NCI-H526 (cell line): ENCODE measurements at regions not wholly inside any gene's neighbourhood (a gene's known extent, or its start where the extent isn't known, plus 50 kb on each side); places are given as distances from the start of the nearest gene placed in this dataset.

Source experiments
- DNase-seq, 2 experiments: peaks; one replicate each; lab custom pipeline; 2025; lab: John Stamatoyannopoulos, UW

DNA sequence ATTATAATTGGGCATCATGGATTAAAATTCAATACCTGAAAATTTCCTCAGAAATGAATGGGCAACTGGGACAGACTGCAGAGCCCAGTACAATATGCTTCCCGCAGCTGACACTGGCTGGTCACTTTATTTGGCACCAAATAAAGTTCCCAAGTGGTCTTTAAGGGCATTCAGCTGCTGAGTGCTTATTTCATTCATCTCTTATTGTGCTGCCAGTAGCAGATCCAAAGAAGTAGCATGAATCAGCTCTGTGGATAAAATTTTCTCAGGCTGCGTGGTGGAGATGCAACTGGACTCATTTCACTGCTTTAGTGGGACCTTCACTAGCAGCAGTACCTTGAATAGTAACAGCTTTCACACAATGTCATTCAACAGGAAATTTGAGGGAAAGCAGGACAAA, 226.3 kb upstream of the ADGRL2 start:
- no peak for DNase-seq

DNA sequence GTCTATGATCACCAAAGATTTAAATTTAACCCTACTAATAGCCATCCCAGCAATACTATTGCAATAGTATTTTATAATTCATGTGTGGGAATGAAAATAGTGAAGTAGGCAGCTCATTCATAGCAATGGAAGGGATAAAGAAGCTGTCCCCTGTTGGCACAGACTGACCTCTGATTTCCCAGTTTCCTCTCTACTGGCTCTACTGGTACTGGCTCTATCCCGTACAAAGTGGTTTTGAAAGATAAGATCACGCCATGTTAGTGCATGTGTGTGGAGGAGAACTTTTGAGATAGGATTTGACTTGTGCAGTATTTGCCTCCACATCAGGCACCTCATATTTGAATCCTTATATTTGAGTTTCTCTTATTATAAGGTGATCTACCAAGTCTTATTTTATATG, 227.3 kb upstream of the ADGRL2 start:
- DNase-seq, result no peak

DNA sequence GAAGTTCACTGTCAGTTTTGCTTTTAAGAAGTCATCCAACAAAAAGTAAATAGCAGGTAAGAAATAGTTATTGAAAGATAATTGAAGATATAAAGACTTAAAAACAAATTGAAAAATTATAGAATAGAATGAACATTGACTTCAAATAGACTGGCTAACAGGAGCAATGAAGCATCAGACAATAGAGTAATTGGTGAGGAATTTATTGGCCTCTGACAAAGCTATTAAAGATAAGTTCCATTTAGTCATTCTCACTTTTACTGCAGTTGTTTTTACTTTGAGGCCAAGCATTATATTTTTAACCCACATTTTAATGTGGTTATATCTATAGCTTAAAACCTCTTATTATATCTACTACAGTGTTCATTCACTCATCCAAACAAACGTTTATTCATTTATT, 228.8 kb upstream of the ADGRL2 start:
- DNase-seq, result no peak

DNA sequence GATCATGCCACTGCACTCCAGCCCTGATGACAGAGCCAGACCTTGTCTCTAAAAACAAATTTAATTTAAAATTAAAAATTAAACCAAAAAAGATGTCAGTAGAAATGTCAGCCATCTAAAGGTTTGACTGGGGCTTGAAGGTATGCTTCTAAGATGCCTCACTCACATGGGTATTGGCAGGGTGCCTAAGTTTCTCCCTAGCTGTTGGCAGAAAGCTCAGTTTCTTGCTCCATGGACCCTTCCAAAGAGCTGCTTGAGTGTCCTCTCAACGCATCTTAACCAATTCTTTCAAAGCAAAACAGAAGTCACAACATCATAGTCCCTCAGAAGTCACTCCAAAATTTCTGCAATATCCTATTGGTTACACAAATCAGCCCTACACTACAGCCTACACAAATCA, 231.0 kb upstream of the ADGRL2 start:
- no peak for DNase-seq

DNA sequence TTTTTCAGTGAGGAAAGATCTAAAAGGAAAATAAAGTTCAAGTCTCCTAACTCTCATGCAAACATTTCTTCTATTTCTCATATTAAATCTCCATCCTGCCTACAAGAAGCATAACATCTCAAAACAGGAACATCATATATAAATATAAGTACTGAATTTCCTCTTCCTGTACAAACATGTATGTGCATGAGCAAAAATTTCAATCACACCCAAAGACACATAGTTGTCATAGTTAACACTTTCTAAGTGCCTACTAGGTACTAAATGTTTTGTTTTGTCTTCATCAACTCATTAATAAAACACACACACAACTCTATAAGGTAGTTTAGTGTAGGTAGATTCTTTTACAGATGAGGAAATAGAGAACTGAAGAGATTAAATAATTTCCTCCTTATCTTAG, 237.1 kb upstream of the ADGRL2 start:
- DNase-seq, result no peak

DNA sequence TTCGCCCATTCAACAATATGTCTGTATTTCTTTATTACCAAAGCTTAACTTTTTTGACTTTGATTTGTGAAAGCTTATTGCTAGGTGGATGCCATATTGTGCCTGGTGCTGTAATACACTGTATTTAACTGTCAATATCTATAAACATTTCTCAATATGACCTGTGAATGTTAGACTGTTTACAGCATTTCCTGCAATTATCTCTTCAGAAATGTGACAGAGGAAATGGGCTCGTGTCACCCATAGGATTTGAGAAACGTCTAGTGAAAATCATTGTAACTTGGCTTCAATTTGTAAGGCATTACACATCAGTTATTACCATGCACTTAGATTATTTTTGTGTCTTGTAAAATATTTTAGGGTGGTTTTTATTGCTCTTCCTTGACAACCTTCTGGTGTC, 237.8 kb upstream of the ADGRL2 start:
- DNase-seq, result no peak

DNA sequence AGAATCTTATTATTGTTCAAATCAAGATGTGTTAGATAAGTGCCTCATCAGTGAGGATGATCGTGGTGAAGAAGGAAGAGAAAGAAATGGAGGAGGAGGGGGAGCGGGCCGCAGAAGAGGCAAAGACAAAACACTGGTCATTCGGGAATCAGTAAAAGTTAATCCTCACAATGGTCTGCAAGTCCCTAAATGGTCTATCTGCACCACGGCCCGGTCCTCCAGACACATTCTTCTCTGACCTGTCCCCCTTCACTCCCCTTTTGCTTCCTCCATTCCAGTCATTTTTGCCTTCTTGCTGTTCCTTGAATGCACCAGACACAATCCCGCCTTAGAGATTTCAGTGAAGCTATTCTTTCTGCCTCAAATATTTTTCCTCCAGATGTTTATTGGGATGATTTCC, 240.1 kb upstream of the ADGRL2 start:
- no peak for DNase-seq

DNA sequence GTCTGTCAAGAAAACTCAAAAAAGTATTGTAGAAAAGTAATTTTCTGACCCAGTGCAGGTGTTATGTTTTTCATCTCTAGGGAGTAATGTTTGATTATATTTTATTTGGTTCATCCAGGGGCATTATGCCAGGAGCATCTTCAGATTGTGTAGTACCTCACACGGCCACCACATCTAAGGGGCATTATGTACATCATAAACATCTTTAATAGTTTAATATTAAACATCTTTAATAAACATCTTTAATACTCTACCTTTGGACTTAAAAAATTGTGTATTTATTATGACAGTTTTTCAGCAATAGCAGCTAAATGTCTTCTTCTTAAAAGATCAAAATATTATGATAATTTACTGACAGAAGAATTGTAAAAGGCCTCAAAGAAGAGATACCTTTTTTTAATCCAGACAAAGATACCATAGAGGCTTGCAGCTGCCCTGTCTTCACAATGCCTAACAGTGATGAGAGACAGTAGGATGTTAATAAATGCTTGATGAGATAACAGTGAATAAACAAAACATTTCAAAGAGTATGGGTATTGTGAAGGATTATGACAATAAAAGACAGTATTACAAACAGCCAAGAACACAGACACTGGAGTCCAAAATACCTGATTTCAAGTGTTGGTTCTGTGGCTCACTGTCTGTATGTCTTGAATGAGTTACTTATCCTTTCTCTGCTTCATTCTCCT, 240.9 kb upstream of the ADGRL2 start:
- peak in 1 of 2 experiments; percentile 4 for DNase-seq

DNA sequence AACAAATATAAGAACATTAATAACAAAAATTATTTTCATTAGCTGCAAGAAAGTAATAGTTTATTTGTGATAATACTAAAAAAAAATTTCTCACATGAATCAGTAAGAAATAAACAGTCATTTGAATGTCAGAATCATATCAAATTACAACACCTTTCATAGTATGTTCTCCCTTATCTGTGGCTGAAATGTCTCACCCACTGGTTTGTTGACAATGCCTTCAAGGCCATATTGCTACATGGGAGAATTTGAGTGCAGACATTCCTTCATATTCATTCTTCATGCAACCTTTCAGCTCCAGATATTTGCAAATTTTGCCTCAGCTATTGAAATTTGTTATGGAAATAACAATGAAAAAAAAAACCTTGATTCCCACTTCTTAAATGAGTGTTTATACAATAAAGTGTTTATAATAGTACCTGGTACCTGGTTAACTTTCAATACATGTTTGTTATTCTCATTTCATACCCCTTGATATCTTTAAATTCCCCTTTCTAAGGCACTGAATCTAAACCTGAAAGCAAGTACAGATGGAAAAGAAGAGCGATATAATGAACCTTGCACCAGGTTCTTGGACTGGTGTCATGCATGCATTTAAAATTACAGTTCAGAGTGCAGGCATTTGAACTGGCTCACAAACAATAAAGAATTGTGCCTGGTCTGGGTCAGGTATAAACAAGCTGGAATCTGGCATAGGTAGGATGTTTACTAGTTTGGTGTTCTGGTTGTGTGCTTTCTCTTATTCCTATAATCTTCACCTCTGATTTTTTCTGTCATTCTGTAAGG, 242.2 kb upstream of the ADGRL2 start:
- peak in 1 of 2 experiments; percentile 12 for DNase-seq

DNA sequence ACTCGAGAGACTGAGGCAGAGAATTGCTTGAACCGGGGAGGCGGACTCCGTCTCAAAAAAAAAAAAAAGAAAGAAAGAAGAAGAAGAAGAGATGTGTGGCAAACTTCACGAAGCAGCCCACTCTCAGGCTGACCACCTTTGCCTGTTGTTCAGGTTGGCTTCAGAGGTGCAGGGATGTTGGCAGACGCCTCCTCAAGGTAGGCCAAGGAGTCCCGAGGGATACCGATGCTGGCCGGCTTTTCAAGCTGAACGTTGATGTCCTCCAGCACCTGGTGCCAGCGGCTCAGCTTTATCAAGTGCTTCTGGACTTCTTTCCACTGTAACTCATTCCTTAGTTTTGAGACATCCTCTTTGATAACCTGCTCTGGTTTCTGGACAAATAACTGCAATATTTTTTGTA, 243.8 kb upstream of the ADGRL2 start:
- no peak for DNase-seq

DNA sequence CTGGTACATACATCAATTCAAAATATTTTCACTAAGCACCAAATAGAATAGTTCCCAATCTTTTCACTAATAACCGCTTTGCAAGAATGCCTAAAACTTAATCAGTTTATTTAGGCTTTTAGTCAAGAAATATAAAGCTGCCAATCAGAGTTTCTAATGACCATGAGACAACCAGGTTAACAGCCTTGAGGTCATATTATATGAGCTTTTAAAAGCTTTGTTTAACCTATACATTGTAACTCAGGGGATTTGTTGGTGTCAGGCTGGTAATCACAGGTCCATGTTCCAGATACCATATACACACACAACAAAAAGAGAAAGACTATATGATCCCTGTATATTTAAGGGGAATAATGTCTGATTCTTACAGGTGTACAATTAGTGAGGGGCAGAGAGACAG, 246.2 kb upstream of the ADGRL2 start:
- DNase-seq, result no peak

DNA sequence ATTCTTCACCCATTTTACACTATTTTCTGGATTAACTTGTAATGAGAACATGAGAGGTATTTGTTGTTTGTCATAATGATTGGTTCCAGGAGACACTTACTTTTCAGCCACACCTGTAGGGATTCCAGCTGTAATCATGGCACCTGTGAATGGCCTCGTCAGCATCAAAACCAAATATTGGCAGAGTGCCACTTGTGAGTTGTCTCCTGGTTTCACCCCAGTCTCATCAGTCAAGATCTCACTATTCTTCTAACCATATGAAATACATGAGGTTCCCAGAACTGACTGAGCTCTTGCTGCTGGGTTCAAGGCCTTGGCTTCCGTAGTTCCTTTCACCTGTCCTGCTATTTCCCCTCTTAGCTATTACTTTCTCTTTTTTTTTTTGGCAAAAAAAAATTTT, 246.6 kb upstream of the ADGRL2 start:
- DNase-seq, result peak; percentile 30 to 35

DNA sequence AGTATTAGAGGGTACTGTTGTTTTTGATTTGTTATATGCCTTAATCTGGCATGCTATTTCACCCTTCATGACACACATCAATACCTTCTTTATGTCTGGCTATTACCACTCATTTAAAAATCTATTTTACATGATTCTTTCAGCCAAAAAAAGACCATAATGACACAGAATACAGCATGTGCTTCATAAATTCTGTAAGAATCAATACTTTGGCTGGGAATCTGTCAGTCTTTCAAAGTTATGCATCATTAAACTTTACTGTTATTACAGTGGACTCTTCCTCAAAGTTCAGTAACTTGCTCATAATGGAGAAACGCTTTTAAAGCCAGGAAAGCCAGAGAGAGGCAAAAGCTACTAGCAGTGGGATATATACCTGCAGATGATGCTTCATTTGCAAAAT, 247.2 kb upstream of the ADGRL2 start:
- peak; percentile 81 to 87 for DNase-seq

DNA sequence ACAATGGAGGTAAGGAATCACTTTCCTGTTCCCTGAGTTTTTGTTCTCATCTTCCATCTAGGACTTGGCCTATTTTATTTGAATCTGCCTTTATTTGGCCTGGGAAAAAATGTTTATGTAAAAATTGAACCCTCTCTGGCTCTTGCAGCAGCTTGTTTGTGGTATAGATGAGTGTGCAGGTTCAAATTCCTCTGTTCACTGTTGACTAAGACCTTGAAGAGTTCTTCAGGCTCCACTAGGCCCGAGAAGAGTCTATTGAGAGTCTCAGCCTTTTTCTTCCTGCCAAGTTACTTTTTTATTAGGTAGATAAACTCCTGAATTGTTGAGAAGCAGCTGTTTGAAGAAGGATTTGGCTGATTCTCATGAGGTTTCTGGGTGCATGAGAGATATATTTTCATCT, 248.8 kb upstream of the ADGRL2 start:
- DNase-seq, result no peak

DNA sequence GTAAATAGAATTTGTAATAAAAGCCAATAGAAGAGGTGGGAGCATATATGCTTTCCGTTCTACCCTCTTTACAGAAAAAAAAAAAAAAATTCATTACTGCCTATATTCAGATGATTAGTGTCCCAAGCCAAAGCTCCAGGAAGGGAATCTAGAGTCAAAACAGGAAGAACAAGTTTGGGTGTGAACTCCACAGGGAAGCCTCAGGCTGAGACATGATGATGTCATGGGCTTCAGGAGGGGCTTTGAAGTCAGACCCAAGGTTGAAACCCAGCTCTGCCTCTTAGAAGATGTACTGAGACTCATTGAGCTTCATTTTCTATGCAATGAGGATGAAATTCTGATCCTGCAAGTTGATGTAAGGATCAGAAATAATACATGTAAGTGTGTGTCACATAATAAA, 250.0 kb upstream of the ADGRL2 start:
- peak; percentile 11 to 13 for DNase-seq

DNA sequence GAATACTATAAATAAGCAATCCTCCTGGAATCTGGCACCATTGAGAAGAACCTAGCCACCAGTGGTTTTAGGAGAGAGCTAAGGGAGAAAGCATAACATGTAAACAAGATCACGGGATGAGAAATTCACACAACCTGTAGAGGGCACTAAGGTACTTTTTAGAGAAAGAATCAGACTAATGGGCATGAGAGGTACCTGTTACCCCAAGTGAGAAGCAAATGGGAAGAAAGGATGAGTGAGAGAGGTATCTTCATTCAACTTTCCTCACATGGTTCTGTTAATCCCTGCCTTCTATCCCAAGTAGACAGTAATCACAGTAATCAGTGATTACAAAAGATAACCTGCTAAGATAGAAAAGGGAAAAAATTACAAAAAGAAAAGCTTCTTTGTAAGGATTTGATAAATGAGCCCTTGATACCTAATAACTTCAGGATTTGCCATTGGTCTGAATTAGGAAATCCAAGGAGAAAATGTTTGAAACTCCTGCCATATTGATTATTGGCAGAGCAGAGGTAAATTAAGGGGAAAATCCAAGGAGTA, 251.1 kb upstream of the ADGRL2 start:
- peak; percentile 20 to 54 for DNase-seq

DNA sequence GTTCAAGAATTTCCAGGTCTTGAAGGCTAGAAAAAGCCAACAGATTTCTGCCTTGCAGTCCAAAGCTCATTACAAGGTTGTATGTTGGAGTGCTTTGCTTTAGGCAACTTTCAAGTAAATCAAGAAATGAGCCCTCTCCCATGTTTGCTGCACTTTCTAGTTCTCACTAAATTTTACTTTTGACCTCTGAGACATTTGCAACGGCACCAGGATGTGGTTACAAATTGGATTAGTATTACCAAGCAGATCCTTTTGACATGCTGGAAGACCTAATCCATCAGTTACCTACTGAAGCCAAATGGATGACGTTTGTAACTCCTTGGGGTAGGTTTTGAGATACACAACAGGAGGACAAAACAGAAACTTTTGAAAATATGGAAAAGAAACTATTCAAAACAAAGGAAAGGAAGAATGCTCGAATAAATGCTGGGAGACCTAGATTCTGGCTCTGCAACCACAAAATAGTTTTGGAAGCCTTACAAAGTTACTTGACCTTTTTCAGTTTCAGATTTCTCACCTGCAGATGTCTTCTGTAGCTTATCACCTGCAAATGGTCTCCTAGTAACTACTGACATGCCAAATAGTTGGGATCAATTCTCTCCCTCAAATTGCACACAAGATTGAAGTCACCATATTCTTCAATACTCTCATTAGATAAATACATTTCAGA, 251.7 kb upstream of the ADGRL2 start:
- DNase-seq, result no peak

DNA sequence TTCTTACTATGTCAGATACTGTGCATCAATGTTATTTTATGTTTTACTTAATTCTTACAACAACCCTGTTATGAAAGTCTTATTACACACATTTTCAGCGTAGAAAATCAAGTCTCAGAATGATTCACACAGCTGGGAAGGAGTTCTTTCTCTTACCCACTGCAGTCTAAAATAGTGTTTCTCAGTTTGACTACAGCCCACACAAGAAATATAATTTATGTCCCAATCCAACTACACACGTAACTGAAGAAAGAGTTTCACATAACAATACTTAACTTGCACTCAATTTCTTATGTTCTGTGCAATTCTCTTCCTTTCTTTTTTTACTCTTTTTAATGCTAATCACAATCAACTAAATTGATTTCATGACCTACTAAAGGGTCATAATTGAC, 252.8 kb upstream of the ADGRL2 start:
- no peak for DNase-seq

DNA sequence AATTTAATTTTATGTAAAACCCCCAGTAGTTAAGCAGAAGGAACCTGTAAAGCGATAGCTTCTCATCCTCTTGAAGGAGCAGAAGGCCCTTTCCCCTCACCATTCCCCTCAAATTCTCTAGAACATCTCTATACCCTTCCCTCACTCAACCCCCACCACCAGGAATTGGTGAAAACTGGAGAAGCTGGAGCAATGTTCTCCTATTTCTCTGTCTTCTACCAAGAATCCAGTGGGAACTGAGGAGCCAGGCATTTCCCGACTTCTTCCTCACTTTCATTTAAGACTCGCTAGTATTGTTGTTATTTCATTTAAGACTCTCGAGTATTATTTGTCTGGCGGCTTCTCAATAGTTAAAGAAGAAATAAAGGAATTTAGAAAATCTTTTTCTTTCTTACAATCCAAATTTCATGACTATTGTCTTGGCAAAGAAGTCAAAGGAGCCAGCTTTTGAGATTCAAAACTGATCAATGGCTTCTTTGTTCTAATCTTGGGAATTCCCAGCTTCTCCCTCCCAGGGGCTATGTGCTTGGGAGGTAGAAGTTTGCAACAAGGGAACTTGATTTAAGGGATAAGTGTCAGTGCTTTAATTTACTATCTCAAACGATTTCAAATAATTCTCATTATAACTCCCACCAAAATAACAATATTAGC, 253.3 kb upstream of the ADGRL2 start:
- no peak for DNase-seq

DNA sequence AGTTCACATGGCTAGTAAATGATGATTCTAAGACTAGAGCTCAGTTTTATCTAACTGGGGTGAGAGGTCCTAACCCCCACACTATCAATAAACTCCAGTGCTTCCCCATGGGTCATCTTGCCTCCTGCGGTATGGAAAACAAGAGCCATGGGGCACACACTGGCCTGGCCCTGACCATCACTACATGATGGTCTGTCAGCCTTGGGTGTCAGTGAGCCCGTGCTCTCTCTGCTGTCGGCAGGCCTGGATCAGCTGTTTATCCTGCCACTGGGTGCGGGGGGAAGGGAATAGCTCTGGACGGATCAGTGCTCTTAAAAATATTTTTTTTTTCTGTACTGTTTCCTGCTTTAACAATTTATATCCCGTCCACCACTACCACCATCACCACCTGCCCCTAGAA, 255.0 kb upstream of the ADGRL2 start:
- no peak for DNase-seq

DNA sequence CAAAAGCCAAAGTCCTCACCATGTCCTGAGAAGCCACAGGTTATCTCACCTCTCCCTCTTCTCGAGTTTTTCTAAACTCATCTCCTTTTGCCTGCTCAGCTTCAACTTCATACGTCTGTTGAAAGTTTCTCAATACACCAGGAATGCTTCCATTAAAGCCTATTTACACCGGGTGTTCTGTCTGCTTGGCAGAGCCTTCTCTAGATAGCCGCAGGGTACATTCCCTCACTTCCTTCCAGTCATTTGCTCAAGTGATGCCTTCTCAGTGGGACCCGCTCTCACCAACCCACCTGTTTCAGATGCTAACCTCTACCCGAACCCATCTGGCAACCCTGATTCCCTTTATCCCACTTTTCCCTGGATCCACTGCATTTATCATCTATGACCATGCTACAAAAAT, 257.0 kb upstream of the ADGRL2 start:
- no peak for DNase-seq

DNA sequence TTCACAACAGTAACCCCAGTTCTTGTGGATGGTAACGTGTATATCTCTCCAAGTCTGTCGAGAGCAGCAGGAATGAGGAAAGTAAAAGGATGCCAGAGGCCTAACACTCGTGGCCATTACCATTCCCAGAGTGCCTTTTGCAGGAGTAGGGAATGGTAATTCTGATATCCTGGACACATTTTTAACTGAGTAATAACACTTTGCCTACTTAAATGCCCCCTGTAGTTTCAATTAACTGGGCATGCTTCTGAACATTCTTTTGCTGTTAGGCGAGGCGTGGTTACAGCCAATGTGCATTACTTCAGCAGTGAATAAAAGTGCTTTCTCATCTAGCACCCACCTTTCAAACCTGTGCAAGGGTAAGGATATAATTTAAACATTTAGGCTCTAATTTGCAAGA, 258.5 kb upstream of the ADGRL2 start:
- DNase-seq, result no peak
